NCI-H748 (cell line): ENCODE measurements at regions not wholly inside any gene's neighbourhood (a gene's known extent, or its start where the extent isn't known, plus 50 kb on each side); places are given as distances from the start of the nearest gene placed in this dataset.
"Not testable (repeated sequence)": the region's sequence is repeated elsewhere in the genome, so short reads cannot be mapped to it uniquely, and the experiment has no call there.

Source experiments
- DNase-seq: peaks from one replicate; lab custom pipeline; 2025; ENCODE audit not compliant: unreplicated experiment; lab: John Stamatoyannopoulos, UW

DNA sequence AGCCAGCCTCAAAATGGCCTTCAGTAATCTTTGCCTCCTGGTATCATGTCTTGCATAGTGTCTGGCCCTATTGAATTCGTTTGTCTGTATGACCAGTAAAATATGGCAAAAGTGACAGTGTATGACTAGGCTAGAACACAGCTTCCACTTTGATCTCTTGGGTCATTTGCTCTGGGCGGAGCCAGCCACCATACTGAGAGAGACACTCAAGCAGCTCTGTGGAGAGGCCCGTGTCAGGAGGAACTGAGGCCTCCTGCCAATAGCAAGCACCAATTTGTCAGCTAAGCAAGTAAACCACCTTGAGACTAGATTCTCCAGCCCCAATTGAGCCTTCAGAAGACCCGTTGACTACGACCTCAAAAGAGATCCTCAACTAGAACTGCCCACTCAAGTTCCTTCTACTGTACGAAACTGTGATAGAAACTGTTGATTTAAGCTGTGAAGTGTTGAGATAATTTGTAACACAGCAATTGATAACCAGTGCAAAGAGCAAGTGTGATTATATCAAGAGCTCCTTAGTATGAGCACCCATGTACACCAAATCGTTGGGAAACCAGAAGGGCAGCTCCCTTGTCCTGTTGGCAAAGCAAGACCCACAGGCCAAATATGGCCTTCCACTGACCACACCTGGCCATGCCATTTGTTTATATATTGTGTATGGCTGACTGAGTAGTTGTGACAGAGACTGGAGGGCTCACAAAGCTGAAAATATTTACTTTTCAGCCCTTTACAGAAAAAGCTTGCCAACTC is 52.7 kb upstream of the SERBP1 start:
- DNase-seq, result peak; percentile 15

DNA sequence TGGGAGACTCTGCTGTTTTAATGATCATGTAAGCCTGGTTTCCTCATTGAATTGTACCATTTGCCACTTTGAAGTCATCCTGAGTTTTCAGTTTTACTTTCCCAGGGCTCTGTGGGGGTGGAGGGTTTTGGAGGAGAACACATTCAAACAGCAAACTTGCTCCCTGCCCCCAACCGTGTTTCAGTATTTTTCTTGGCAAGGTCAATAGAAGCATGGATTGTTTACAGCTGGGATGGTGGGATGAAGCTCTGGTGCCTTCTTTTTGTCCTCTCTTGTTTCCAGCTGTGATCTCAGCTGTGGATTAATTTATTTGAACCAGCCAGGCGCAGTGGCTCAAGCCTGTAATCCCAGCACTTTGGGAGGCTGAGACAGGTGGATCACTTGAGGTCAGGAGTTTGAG is 54.3 kb upstream of the SERBP1 start:
- DNase-seq, result peak; percentile 63

DNA sequence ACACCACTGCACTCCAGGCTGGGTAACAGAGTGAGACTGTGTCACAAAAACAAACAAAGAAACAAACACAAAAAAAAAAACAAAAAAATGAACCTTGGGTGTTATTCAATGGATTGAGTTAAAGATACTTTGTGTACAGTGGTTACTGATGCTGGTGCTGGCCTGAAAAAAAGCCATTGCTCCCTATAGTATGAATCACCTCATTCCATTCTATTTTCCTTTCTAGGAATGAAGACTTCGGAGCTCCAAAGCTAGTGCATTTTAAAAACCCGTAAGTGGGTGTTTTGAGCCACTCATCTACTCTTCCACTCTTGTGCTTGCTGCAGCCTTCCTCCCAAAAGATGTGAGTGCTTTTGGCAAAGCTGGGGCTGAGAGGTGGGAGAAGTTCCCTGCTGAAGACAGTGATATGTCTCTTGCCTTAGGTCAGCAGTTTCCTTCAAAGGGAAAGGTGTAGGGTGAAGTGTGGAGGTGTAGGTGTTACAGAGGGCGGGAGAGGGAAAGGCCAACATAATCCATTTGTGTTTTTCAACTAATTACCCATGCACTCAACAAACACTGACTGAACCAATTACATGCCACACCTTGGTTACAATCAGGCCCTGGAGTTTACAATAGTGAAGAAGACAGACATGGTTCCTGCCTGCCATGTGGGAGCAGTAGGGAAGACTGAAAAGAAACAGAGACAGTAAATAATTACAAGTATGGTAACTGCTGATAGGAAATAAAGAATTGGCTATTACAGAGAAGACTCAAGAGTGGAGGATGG is 55.0 kb upstream of the SERBP1 start:
- peak; percentile 91 for DNase-seq

DNA sequence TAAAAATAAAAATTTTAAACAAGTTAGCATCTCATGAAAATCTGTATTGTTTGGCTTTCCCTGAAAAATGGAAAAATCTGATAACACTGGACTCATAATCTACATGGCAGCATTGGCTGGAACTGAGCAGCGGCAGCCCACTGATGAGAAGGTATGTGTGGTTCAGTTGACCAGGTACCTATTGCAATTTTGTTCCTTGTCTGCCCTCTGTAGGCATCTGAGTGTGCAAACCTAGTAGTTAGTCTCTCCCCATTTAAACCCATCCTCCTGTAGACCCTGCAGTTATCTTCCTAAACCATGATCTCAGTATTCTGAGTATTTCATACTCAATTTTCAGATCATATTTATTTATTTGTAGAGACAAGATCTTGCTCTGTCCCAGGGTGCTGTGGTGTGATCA is 59.4 kb upstream of the SERBP1 start:
- peak; percentile 48 for DNase-seq

DNA sequence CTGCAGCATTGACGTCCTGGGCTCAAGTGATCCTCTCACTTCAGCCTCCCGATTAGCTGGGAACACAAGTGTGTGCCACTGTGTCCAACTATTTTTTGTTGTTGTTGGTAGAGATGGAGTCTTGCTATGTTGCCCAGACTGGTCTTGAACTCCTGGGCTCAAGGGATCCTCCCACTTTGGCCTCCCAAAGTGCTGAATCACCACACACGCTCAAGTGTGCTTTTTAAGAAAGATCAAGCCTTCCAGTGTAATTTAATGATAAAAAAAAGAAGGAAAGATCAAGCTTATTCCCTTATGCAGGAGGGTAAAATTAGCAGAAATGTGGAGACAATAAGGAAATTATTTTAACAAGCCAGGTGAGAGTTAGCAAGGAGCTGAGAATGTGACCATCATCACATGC is 61.1 kb upstream of the SERBP1 start:
- no peak for DNase-seq

DNA sequence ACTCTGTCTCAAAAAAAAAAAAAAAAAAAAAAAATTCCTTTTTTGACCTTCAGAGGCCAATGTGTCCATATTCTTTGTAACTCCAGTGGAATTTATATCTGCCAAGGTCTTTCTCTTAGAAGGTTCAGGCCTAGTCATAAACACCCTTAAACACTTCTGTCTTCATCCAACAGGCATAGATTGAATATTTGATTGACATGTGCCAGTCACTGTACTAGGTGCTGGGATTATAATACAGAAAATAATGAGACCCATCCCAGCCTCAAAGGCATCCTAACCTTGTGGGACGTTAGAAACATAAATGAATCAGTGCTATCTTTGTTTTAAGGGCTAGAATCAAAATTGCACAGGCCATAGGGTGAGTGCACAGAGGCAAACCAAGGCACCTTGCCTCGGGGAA is 62.9 kb upstream of the SERBP1 start:
- DNase-seq, result no peak

DNA sequence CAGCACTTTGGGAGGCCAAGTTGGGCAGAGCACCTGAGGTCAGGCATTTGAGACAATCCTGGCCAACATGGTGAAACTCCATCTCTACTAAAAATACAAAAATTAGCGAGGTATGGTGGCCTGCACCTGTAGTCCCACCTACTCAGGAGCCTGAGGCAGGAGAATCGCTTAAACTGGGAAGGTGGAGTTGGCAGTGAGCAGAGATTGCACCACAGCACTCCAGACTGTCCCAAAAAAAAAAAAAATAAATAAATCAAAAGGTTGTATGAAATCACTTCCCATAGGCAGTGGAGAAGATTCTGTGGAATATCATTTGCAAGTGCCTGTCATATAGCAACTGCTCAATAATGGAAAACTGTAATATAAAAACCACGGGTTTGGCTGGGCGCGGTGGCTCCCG is 65.1 kb upstream of the SERBP1 start:
- DNase-seq, result no peak

DNA sequence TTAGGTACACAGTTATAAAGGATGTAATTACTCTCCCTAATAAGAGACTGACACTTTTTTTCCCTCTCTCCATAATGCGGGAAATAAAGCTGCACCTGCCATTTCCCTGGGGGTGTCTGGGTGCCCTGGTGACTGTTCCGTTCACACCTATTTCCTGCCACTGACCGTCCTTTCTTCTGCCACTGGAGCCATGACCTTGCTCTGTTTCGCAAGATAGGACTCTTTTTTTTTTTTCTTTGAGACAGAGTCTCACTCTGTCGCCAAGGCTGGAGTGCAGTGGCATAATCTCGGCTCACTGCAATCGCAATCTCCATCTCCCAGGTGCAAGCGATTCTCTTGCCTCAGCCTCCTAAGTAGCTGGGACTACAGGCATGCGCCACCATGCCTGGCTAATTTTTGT is 66.1 kb upstream of the SERBP1 start:
- peak; percentile 86 for DNase-seq

DNA sequence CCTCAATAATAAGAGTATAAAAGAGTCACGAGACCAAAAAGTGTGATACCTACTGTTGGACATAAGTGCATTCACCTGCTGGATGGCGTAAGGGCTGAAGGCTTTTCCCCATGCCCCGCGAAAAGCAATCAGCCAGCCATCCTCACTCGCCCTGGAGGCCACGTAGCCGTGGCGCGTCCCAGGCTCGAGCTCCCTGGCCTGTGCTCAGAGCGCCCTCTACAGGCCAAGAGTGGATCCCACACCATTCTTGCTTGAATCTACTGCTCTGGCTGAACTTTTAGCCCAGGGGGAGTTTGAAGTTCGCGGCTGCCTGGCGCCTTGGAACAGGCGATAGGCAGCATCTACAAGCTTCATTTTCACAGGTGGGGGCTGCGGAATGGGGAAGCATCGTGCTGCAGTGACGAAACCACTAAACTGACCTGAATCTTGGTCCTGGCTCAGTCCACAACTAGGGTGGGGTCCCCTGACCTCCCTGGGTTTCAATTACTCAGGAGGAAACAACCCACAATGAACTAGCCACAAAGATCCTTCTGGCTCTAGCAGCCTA is 70.3 kb upstream of the SERBP1 start:
- peak; percentile 95 for DNase-seq

DNA sequence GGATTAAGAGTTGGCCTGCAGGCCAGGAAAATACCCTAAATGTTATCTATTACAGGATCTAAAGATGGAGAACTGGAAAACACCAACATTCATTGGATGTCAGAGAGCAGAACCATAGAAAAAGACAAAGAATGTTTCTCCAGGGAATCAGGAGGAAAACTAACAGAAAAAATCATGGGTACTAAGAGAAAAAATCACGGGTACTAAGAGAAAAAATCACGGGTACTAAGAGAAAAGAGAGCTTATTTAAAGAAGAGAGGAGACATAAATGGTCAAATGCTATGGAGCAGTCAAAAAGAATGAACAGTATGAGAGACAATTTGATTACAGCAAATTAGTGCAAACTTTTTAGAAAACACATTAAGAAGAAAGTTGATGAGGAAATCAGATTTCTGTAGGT is 73.8 kb upstream of the SERBP1 start:
- DNase-seq, result no peak

DNA sequence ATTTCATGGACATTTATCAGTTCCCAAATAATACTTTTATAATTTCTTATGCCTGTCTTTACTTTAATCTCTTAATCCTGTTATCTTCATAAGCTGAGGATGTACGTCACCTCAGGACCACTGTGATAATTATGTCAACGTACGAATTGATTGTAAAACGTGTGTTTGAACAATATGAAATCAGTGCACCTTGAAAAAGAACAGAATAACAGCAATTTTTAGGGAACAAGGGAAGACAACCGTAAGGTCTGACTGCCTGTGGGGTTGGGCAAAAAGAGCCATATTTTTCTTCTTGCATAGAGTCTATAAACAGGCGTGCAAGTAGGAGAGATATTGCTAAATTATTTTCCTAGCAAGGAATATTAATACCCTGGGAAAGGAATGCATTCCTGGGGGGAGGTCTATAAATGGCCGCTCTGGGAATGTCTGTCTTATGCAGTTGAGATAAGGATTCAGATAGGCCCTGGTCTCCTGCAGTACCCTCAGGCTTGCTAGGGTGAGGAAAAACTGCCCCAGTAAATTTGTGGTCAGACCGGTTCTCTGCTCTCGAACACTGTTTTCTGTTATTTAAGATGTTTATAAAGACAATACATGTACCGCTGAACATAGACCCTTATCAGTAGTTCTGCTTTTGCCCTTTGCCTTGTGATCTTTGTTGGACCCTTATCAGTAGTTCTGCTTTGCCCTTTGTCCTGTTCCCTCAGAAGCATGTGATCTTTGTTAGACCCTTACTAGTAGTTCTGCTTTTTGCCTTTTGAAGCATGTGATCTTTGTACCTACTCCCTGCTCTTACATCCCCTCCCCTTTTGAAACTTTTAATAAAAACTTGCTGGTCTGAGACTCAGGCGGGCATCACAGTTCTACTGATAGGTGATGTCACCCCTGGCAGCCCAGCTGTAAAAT is 83.4 kb upstream of the SERBP1 start:
- DNase-seq, result not testable (repeated sequence)

DNA sequence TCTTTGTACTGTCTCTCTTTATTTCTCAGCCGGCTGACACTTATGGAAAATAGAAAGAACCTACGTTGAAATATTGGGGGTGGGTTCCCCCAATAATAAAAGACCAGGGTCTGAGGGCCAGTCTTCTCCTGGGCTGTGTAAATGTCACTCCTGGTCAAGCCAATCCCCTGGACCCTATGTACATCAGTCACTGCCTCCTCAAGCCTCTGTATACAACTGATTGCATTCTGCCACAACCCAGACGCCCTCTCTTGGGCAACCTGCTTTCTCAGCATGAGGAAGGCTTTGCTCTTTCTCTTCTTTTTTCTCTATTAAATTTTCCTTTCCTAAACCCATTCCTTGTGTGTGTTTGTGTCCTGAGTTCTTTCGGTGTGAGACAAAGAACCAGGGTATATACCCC is 84.1 kb upstream of the SERBP1 start:
- DNase-seq, result no peak

DNA sequence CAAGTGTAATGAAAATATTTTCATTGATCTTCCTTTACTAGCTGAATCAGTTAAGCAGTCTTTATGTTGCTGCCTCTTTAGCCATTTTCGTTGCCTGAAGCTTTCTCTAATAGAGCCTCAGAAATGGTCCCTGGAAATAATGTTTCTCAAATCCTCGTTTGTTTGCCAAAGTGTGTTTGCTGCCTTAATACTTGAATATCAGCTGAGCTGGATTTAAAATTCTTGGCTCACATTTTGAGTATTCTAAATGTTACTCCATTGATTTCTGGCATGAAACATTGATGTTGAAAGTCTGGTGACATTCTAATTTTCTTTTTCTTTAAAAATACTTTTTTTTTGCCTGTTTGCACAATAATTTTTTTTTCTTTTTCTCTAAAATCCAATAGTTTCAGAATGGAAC is 84.6 kb upstream of the SERBP1 start:
- no peak for DNase-seq

DNA sequence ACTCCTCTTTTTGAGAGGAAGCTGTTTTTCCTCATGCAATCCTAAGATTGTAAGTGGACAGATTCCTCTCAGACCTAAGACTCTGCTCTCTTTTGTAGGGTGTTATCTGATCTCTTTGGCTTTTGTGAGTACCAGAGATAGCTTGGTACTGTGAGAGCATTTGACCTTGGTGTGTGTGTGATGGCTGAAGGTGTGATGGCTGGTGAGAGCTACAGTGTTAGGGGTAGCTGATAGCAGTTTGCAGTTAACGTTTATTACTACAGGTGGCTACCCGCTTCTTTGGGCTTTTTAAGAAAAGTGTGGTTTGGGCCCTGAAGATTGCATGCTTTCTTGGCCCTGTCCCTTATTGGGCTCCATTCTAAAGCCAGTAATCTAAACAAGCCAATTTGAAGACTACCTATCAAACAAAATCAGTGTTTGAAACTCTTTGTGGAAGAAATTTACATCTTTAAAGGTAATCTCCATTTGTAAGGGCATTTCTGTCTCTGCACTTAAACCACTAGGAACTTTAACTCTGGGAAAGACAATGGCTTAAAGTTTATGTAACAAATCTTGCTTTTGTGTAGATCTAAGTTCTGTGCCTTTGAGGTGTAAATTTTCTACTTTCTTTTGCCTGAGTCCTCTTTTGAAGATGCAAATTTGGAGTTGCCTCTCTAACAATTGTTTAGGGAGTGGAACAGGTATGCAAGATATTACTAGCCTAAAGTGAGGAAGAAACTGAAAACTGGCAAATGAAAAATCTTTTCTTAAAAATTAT is 85.3 kb upstream of the SERBP1 start:
- DNase-seq, result no peak

DNA sequence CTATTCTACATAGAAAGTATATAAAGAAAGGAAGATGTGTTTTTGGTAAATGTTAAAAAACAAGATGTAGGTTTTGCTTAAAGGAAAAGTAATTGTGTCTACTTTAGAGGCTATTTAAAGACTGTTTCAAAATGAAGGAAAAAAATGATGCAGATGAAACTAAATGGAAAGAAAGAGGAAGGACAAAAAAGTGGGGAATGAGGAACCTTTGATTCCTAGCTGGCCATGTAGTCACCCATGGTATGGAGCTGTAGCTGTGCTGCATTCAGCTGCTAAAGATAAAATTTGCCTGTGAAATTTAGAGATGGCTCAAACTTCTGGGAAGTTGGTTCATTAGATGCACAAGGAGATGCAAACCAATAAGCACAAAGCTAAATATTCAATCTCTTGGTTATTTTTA is 86.8 kb upstream of the SERBP1 start:
- no peak for DNase-seq

DNA sequence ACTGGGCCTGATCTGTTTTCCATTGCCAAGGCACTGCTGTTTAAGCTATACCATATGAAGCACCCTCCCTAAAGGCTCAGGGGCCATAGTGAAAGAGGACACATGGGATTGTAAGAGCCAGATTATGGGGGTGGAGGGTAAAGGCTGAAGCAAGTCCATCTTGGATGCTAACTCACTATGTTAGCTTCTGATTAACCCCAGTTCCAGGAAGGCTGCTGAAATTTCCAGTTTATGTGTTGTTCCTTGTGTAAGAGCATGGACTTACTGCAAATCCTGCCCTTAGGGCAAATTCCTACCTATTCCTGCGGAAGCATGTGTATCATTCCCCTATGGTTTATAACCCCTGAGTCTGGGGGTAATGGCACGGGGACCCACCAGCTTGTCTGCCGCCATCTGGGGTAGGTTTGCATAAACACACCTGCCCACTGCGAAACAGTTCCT is 91.8 kb upstream of the SERBP1 start:
- DNase-seq, result no peak

DNA sequence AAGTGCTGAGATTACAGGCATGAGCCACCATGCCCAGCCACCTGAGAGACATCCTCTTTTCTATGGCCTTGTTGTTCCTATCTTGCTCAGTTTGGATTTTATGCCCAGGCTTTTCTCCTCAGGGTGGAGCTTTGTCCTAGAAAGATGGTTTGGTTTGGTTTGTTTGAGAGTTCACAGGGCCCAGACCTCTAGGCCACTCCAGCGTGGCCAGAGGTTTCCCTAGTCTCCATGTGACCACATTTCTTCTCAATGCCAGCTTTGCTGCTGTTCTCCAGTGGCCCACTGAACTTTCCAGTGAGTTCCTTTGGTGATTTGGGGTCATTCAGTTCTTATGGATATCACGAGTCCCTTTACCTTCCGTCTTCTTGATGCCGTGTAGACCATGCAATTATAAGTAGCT is 92.6 kb upstream of the SERBP1 start:
- no peak for DNase-seq

DNA sequence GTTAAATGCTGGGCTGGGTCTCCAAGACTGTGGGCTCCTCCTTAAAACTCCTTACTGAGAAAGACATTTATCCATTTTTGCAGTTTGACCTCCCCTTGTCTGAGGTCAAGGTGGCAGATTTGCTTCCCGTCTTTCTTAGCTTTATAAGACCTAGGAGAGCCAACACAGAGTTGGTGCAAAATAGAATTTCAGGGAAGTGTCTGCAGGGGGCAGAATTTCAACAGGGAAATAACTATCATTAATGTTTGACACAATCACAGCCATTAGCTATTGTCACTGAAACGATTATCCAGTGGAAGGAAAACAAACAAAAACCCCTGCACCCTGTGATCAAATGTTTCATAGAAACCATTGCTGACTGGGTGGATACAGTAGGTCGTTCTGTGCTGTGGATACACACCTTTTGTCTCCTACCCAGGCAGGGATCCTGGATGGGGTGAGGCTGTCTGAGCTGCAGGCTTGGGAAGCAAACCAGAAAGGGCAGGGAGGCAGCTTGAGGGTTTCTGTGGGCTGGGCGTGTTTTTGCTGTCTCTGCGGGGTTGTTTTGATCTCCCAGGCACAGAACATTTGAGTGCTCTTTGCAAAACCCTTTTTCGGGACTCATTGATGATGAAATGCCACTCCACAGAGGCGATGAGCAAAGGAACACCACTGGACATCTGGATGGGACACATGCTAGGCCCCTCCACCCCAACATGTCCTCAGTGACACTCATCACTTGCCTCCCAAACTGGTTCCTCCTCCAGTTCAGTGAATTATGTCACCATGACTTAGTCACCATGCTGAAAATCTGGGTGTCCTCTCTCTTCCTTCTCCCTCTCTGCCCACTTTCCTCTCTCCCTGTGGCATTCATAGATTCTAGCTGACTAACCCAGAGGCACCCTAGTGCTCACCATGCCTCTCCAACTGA is 94.2 kb upstream of the SERBP1 start:
- peak; percentile 98 for DNase-seq

DNA sequence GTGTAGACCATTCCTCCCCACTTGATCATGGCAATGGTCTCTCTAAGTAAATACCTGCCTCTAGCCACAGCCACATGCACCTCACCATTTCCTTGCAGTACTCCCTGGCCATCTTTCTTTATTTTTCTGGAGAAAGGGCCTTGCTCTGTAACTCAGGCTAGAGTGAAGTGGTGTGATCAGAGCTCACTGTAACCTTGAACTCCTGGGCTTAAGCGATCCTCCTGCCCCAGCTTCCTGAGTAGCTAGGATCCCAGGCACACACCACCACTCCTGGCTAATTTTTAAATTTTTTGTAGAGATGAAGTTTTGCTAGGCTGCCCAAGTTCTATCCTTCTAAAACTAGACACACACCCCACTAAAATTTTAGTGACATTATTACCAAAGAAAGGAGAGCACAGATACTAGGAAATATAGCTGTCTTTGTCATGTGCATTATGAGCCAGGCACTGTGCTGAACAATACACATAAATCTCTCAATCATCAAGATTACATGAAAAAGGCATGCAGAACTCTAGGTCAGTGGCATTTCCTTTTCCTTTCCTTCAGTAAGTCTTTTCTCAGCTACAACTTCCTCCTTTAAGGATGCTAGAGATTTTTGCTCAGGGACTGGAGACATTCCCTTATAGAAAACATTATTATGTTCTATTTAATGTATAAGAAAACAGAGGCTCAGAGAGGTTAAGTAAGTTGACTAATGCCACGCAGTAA is 95.0 kb upstream of the SERBP1 start:
- no peak for DNase-seq
